GM23338 (cell line): ENCODE measurements at regions not wholly inside any gene's neighbourhood (a gene's known extent, or its start where the extent isn't known, plus 50 kb on each side); places are given as distances from the start of the nearest gene placed in this dataset.

Experiments used
- ATAC-seq: fragments of 200-7000 bp; cut with Tn5 transposase; 3 replicates; pipeline ENCODE4 v1.9.1; 2020
- DNase-seq: peaks from one replicate; pipeline ENCODE4 v3.0.0-alpha.2; 2015; ENCODE audit warnings: low spot score
- H2AFZ ChIP-seq: fragments of 200-600 bp; sonication (generic); 2 replicates; pipeline ENCODE4 v1.8.0; 2016; ENCODE audit warnings: antibody characterized with exemption, mild to moderate bottlenecking, moderate library complexity
- H3F3A ChIP-seq: fragments of 200-600 bp; sonication (generic); replicated peaks from 2 replicates; pipeline ENCODE4 v1.8.0; 2017; ENCODE audit warnings: antibody characterized with exemption, mixed run types, low read depth
- H3K27ac ChIP-seq: fragments of 200-600 bp; sonication (generic); 2 replicates; pipeline ENCODE4 v1.6.1; 2016; ENCODE audit warnings: low read depth
- H3K27me3 ChIP-seq: fragments of 200-600 bp; sonication (generic); 2 replicates; pipeline ENCODE4 v1.8.0; 2016; ENCODE audit warnings: mild to moderate bottlenecking, mixed run types, moderate library complexity; ENCODE audit not compliant: insufficient read depth
- H3K36me3 ChIP-seq: fragments of 200-600 bp; sonication (generic); 2 replicates; pipeline ENCODE4 v1.8.0; 2016; ENCODE audit warnings: mild to moderate bottlenecking; ENCODE audit not compliant: insufficient read depth
- H3K4me1 ChIP-seq: fragments of 200-600 bp; sonication (generic); 2 replicates; pipeline ENCODE4 v1.8.0; 2016; ENCODE audit warnings: mild to moderate bottlenecking, moderate library complexity; ENCODE audit not compliant: insufficient read depth
- H3K4me2 ChIP-seq: fragments of 200-600 bp; sonication (generic); 2 replicates; pipeline ENCODE4 v1.7.1; 2017; ENCODE audit warnings: mixed run types
- H3K4me3 ChIP-seq: fragments of 200-600 bp; sonication (generic); 2 replicates; pipeline ENCODE4 v1.6.1; 2016; ENCODE audit warnings: mixed run types
- H3K79me2 ChIP-seq: fragments of 200-600 bp; sonication (generic); replicated peaks from 2 replicates; pipeline ENCODE4 v1.8.0; 2017; ENCODE audit warnings: mild to moderate bottlenecking; ENCODE audit not compliant: insufficient read depth
- H3K9me2 ChIP-seq: fragments of 200-600 bp; sonication (generic); 2 replicates; pipeline ENCODE4 v1.8.0; 2017; ENCODE audit not compliant: insufficient read depth
- H4K20me1 ChIP-seq: fragments of 200-600 bp; sonication (generic); replicated peaks from 2 replicates; pipeline ENCODE4 v1.8.0; 2017; ENCODE audit warnings: mild to moderate bottlenecking; ENCODE audit not compliant: insufficient read depth
- H3K27ac Mint-ChIP-seq: 2 replicates; pipeline ENCODE4 v1.8.0; 2020; ENCODE audit warnings: inconsistent platforms, mild to moderate bottlenecking, moderate library complexity, mixed read lengths
- H3K27me3 Mint-ChIP-seq: 3 replicates; pipeline ENCODE4 v1.8.0; 2022; ENCODE audit warnings: low read depth, mild to moderate bottlenecking, moderate library complexity, mixed read lengths, inconsistent platforms; ENCODE audit not compliant: insufficient read depth, poor library complexity
- H3K36me3 Mint-ChIP-seq: 3 replicates; pipeline ENCODE4 v1.8.0; 2021; ENCODE audit warnings: low read depth, mild to moderate bottlenecking, inconsistent platforms, moderate library complexity, mixed read lengths
- H3K4me1 Mint-ChIP-seq: 3 replicates; pipeline ENCODE4 v1.8.0; 2020; ENCODE audit warnings: mild to moderate bottlenecking, inconsistent platforms, mixed read lengths
- H3K4me3 Mint-ChIP-seq: 3 replicates; pipeline ENCODE4 v1.8.0; 2021; ENCODE audit warnings: moderate library complexity, mild to moderate bottlenecking, inconsistent platforms, mixed read lengths
- H3K9me3 Mint-ChIP-seq: 3 replicates; pipeline ENCODE4 v1.8.0; 2020; ENCODE audit warnings: moderate library complexity, mild to moderate bottlenecking, inconsistent platforms, mixed read lengths
- CREB1 ChIP-seq: fragments of 250-450 bp; sonication (Bioruptor Pico); IDR thresholded peaks from 2 replicates; pipeline ENCODE4 v1.5.0; 2020; ENCODE audit warnings: low read depth, mild to moderate bottlenecking, moderate library complexity
- EZH2 ChIP-seq: fragments of 200-600 bp; sonication (generic); IDR thresholded peaks from one replicate; pipeline ENCODE4 v1.8.0; 2017; ENCODE audit warnings: antibody characterized with exemption, mild to moderate bottlenecking, low read depth; ENCODE audit not compliant: unreplicated experiment
- EZH2phosphoT487 ChIP-seq: fragments of 200-600 bp; sonication (generic); IDR thresholded peaks from one replicate; pipeline ENCODE4 v1.8.1; 2018; ENCODE audit warnings: antibody characterized with exemption; ENCODE audit not compliant: unreplicated experiment
- JUNB ChIP-seq: IDR thresholded peaks from one replicate; pipeline ENCODE4 v1.6.1; 2016; ENCODE audit warnings: antibody characterized with exemption; ENCODE audit not compliant: unreplicated experiment
- ZNF114 ChIP-seq: fragments of 250-450 bp; sonication (Bioruptor Pico); IDR thresholded peaks from 2 replicates; pipeline ENCODE4 v1.5.0; 2020; ENCODE audit warnings: mild to moderate bottlenecking, moderate library complexity
- ZNF331 ChIP-seq: fragments of 250-450 bp; sonication (Bioruptor Pico); IDR thresholded peaks from 2 replicates; pipeline ENCODE4 v1.5.0; 2020; ENCODE audit warnings: low read depth, mild to moderate bottlenecking, moderate library complexity
- TF ChIP-seq, protein P1 (sequence below): IDR thresholded peaks from one replicate; pipeline ENCODE4 v1.6.1; 2018; ENCODE audit warnings: antibody characterized with exemption; ENCODE audit not compliant: unreplicated experiment
- TF ChIP-seq, protein P2 (sequence below): IDR thresholded peaks from 2 replicates; pipeline ENCODE4 v1.6.1; 2016; ENCODE audit warnings: antibody characterized with exemption
- TF ChIP-seq, protein P3 (sequence below): fragments of 250-450 bp; sonication (Bioruptor Pico); IDR thresholded peaks from 2 replicates; pipeline ENCODE4 v1.5.0; 2020; ENCODE audit warnings: mild to moderate bottlenecking, moderate library complexity

DNA sequence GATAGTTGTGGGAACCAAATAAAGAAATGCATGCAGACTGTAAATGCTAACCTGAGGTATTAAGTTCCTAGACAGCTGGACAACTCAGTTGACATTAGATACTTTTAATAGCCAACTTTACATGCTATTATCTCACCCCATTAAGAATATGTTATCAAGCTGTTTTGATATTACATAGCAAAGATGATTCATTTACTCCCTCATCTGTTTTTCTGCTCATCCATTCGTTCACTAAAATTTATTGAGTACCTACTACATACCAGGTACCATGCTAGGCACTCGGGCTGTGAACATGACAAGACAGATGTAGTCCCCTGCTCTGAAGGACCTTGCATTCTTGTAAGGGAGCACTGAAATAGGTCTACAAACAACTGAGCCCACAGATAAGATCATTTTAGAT lies 192.4 kb downstream of the DACT1 start:
- DNase-seq, result no peak
- Mint-ChIP-seq H3K4me3 (no peak overlapping the region), H3K4me1 (peaks cover 4% of the 10 kb centered on the region; the same call in 2 of the 3 replicates), H3K36me3 (peaks cover 12% of the 10 kb centered on the region), H3K9me3 (peaks cover 14% of the 10 kb centered on the region), H3K27ac (no peak overlapping the region), H3K27me3 (peaks cover 4% of the 10 kb centered on the region)
- Histone ChIP-seq H3F3A (no peaks in the 10 kb centered on the region), H3K27me3 (no peaks in the 10 kb centered on the region), H3K36me3 (no peaks in the 10 kb centered on the region), H3K79me2 (no peaks in the 10 kb centered on the region), H3K27ac (no peak overlapping the region), H3K9me2 (no peaks in the 10 kb centered on the region), H3K4me2 (no peak overlapping the region), H2AFZ (no peak overlapping the region), H3K4me3 (no peak overlapping the region), H3K4me1 (no peaks in the 10 kb centered on the region; the same call in 1 of the 2 replicates), H4K20me1 (no peaks in the 10 kb centered on the region)
- no peak for ATAC-seq
- TF ChIP-seq, protein P1, sequence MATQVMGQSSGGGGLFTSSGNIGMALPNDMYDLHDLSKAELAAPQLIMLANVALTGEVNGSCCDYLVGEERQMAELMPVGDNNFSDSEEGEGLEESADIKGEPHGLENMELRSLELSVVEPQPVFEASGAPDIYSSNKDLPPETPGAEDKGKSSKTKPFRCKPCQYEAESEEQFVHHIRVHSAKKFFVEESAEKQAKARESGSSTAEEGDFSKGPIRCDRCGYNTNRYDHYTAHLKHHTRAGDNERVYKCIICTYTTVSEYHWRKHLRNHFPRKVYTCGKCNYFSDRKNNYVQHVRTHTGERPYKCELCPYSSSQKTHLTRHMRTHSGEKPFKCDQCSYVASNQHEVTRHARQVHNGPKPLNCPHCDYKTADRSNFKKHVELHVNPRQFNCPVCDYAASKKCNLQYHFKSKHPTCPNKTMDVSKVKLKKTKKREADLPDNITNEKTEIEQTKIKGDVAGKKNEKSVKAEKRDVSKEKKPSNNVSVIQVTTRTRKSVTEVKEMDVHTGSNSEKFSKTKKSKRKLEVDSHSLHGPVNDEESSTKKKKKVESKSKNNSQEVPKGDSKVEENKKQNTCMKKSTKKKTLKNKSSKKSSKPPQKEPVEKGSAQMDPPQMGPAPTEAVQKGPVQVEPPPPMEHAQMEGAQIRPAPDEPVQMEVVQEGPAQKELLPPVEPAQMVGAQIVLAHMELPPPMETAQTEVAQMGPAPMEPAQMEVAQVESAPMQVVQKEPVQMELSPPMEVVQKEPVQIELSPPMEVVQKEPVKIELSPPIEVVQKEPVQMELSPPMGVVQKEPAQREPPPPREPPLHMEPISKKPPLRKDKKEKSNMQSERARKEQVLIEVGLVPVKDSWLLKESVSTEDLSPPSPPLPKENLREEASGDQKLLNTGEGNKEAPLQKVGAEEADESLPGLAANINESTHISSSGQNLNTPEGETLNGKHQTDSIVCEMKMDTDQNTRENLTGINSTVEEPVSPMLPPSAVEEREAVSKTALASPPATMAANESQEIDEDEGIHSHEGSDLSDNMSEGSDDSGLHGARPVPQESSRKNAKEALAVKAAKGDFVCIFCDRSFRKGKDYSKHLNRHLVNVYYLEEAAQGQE, result no peak
- no peak for TF ChIP-seq JUNB
- TF ChIP-seq EZH2, result no peak
- TF ChIP-seq, protein P2, sequence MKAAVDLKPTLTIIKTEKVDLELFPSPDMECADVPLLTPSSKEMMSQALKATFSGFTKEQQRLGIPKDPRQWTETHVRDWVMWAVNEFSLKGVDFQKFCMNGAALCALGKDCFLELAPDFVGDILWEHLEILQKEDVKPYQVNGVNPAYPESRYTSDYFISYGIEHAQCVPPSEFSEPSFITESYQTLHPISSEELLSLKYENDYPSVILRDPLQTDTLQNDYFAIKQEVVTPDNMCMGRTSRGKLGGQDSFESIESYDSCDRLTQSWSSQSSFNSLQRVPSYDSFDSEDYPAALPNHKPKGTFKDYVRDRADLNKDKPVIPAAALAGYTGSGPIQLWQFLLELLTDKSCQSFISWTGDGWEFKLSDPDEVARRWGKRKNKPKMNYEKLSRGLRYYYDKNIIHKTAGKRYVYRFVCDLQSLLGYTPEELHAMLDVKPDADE, result no peak
- TF ChIP-seq ZNF114 (CRISPR knock-in tag), result no peak
- TF ChIP-seq ZNF331, result no peak
- TF ChIP-seq, protein P3, sequence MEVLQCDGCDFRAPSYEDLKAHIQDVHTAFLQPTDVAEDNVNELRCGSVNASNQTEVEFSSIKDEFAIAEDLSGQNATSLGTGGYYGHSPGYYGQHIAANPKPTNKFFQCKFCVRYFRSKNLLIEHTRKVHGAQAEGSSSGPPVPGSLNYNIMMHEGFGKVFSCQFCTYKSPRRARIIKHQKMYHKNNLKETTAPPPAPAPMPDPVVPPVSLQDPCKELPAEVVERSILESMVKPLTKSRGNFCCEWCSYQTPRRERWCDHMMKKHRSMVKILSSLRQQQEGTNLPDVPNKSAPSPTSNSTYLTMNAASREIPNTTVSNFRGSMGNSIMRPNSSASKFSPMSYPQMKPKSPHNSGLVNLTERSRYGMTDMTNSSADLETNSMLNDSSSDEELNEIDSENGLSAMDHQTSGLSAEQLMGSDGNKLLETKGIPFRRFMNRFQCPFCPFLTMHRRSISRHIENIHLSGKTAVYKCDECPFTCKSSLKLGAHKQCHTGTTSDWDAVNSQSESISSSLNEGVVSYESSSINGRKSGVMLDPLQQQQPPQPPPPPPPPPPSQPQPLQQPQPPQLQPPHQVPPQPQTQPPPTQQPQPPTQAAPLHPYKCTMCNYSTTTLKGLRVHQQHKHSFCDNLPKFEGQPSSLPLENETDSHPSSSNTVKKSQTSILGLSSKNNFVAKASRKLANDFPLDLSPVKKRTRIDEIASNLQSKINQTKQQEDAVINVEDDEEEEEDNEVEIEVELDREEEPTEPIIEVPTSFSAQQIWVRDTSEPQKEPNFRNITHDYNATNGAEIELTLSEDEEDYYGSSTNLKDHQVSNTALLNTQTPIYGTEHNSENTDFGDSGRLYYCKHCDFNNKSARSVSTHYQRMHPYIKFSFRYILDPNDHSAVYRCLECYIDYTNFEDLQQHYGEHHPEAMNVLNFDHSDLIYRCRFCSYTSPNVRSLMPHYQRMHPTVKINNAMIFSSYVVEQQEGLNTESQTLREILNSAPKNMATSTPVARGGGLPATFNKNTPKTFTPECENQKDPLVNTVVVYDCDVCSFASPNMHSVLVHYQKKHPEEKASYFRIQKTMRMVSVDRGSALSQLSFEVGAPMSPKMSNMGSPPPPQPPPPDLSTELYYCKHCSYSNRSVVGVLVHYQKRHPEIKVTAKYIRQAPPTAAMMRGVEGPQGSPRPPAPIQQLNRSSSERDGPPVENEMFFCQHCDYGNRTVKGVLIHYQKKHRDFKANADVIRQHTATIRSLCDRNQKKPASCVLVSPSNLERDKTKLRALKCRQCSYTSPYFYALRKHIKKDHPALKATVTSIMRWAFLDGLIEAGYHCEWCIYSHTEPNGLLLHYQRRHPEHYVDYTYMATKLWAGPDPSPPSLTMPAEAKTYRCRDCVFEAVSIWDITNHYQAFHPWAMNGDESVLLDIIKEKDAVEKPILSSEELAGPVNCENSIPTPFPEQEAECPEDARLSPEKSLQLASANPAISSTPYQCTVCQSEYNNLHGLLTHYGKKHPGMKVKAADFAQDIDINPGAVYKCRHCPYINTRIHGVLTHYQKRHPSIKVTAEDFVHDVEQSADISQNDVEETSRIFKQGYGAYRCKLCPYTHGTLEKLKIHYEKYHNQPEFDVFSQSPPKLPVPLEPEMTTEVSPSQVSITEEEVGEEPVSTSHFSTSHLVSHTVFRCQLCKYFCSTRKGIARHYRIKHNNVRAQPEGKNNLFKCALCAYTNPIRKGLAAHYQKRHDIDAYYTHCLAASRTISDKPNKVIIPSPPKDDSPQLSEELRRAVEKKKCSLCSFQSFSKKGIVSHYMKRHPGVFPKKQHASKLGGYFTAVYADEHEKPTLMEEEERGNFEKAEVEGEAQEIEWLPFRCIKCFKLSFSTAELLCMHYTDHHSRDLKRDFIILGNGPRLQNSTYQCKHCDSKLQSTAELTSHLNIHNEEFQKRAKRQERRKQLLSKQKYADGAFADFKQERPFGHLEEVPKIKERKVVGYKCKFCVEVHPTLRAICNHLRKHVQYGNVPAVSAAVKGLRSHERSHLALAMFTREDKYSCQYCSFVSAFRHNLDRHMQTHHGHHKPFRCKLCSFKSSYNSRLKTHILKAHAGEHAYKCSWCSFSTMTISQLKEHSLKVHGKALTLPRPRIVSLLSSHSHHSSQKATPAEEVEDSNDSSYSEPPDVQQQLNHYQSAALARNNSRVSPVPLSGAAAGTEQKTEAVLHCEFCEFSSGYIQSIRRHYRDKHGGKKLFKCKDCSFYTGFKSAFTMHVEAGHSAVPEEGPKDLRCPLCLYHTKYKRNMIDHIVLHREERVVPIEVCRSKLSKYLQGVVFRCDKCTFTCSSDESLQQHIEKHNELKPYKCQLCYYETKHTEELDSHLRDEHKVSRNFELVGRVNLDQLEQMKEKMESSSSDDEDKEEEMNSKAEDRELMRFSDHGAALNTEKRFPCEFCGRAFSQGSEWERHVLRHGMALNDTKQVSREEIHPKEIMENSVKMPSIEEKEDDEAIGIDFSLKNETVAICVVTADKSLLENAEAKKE (CRISPR knock-in tag), result no peak
- no peak for TF ChIP-seq CREB1
- no peak for TF ChIP-seq EZH2phosphoT487
